ENCODE measurements at regions not wholly inside any gene's neighbourhood (a gene's known extent, or its start where the extent isn't known, plus 50 kb on each side); places are given as distances from the start of the nearest gene placed in this dataset.

- TF ChIP-seq CTCF (IDR thresholded peaks at IDR 0.05), result no peak
- TF ChIP-seq POLR2AphosphoS5 (IDR thresholded peaks at IDR 0.05; ENCODE audit: low read depth, low read length), result no peak
- TF ChIP-seq REST (IDR thresholded peaks at IDR 0.05; ENCODE audit: insufficient read depth in 1 of 2, low read depth in 2 of 2, low read length in 1 of 2), result no peak
- TF ChIP-seq TCF7L2 (IDR thresholded peaks at IDR 0.05; ENCODE audit: low read depth, low read length), result no peak
Measured at GRCh38 chrX:6384921-6385320, 150.0 kb downstream of the VCX3A start.
